Left lung (tissue), 4 donors: ENCODE measurements at regions not wholly inside any gene's neighbourhood (a gene's known extent, or its start where the extent isn't known, plus 50 kb on each side); places are given as distances from the start of the nearest gene placed in this dataset.
"Not testable (repeated sequence)": the region's sequence is repeated elsewhere in the genome, so short reads cannot be mapped to it uniquely, and the experiment has no call there.

ENCODE experiments used
- ATAC-seq: fragments of 200-7000 bp; cut with Tn5 transposase; one replicate; pipeline ENCODE4 v1.9.1; 2020; ENCODE audit warnings: moderate library complexity
- DNase-seq, 4 donors: peaks; one replicate each; pipeline ENCODE4 v3.0.0-alpha.2; 2013 to 2020
- H3K27ac ChIP-seq, 2 donors: fragments of 200-600 bp; sonication (generic) in 1 of 2; one replicate each; pipeline versions ENCODE4 v1.5.0 to v1.8.0; 2020 to 2021
- H3K27me3 ChIP-seq, 2 donors: fragments of 200-600 bp; sonication (generic) in 1 of 2; one replicate each; pipeline versions ENCODE4 v1.5.0 to v1.8.0; 2020 to 2021
- H3K36me3 ChIP-seq, 2 donors: fragments of 200-600 bp; sonication (generic) in 1 of 2; one replicate each; pipeline versions ENCODE4 v1.5.0 to v1.8.0; 2020 to 2021
- H3K4me1 ChIP-seq, 2 donors: fragments of 200-600 bp; one replicate each; pipeline ENCODE4 v1.8.0; 2021
- H3K4me3 ChIP-seq, 2 donors: fragments of 200-600 bp; sonication (generic) in 1 of 2; one replicate each; pipeline versions ENCODE4 v1.5.0 to v1.8.0; 2020 to 2021; ENCODE audit warnings: mild to moderate bottlenecking in 1 of 2
- H3K9me3 ChIP-seq, 2 donors: fragments of 200-600 bp; sonication (generic) in 1 of 2; one replicate each; pipeline versions ENCODE4 v1.5.0 to v1.8.0; 2020 to 2021
- CTCF ChIP-seq, 2 donors: fragments of 200-600 bp; sonication (generic) in 1 of 2; IDR thresholded peaks; one replicate each; pipeline versions ENCODE4 v1.5.0 to v1.8.0; 2021; ENCODE audit warnings: antibody characterized with exemption in 2 of 2
- intact Hi-C, 2 donors: fragments of 100-400 bp; cut with DNase I; formaldehyde crosslinking; loops; one replicate each; pipeline versions ENCODE4 v1.11.2 to v1.14.2; 2022
- donor health status: DM: no; HTN: yes; CAD: no.
- donor health status: DM: no; HTN: no; CAD: no.

DNA sequence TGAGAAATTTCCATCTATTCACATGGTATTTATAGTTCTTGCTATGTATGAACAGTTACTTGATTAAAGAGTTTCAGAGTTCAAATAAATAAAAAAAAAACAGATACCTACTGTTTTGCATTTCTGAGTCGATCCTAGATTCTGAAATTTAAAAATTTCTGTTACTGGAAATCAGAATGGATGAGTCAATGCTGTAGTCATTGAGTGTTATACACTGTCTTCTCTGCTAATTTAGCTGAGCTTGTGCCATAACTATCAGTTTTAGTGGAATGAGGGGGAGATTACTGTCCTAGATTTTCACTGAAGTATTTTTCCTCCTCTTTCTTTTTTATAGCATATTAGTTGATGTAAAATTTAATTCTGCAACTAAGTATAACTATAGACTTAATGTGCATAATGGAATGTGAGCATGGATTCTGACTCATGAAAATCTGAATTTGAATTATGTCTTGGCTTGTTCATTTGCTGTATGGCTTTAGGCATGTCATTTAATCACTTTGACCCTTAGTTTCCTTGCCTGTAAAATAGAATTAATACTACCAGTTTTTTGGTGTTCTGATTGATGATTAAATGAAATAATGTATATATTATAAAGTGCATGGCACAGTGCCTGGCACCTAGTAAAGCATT lies 581.5 kb upstream of the CHD1 start:
- H3K36me3 ChIP-seq, DNase-seq, H3K27ac ChIP-seq, H3K27me3 ChIP-seq, intact Hi-C loops, ATAC-seq, H3K4me3 ChIP-seq, H3K4me1 ChIP-seq: not testable (repeated sequence)
- peaks cover 0 to 22% of the 10 kb centered on the region in 2 donors for H3K9me3 ChIP-seq

DNA sequence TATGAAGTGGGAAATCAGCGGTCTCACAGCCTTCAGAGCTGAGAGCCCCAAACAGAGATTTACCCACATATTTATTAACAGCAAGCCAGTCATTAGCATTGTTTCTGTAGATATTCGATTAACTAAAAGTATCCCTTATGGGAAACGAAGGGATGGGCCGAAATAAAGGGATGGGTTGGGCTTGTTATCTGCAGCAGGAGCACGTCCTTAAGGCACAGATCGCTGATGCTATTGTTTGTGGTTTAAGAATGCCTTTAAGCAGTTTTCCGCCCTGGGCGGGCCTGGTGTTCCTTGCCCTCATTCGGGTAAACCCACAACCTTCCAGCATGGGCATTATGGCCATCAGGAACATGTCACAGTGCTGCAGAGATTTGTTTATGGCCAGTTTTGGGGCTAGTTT lies 580.3 kb upstream of the CHD1 start:
- ATAC-seq, H3K27me3 ChIP-seq, H3K4me3 ChIP-seq, H3K4me1 ChIP-seq, H3K27ac ChIP-seq, DNase-seq, intact Hi-C loops, H3K36me3 ChIP-seq: not testable (repeated sequence)
- peaks cover 0 to 22% of the 10 kb centered on the region in 2 donors for H3K9me3 ChIP-seq

GRCh38 chr5:99495456-99495855 lies 566.6 kb upstream of the CHD1 start:
- H3K27me3 ChIP-seq, DNase-seq, H3K27ac ChIP-seq, H3K4me1 ChIP-seq, H3K36me3 ChIP-seq, H3K9me3 ChIP-seq, H3K4me3 ChIP-seq, intact Hi-C loops: not testable (repeated sequence)
- ATAC-seq: peak; percentile 42

DNA sequence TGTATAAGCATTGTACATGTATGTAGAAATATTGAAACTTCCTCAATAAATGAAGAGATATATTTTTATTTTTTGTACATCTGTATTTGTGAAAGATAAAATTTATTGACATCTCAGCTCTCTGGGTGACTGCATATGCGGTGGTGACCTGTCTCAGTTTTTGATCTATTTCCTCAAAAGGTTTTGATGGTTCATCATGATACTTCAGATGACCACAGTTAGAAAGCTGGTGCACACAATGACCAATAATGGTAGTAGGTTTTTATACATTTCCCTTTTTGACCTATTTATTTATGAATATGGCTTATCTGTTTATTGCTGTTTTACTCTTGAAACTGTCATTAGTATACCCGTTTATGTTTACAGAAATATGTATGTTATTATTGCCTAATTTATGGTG lies 549.6 kb upstream of the CHD1 start:
- H3K9me3 ChIP-seq, DNase-seq, H3K4me1 ChIP-seq, H3K36me3 ChIP-seq, H3K27ac ChIP-seq, ATAC-seq, H3K4me3 ChIP-seq, intact Hi-C loops, H3K27me3 ChIP-seq: not testable (repeated sequence)

DNA sequence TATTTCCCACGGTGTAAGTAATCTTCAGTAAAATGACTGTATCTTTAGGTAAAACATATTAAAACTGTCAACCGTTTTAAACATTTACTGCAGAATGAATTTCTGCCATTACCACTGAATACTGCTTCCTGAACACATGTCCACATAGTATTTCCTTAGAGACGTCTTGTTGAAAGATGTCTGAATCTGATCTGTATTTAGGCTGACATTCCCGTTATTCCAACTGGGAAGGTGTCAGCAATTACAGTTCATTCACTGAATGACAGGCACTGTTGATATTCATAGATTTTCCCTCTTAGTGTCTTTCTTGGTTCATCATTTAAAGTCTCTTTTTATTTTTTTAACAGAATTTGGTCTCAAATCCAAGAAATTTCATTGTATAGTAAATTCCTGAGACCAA lies 544.5 kb upstream of the CHD1 start:
- intact Hi-C loops, H3K27me3 ChIP-seq, DNase-seq, H3K4me3 ChIP-seq, H3K36me3 ChIP-seq, H3K27ac ChIP-seq, H3K4me1 ChIP-seq, ATAC-seq, H3K9me3 ChIP-seq: not testable (repeated sequence)

- H3K9me3 ChIP-seq, H3K4me3 ChIP-seq, H3K36me3 ChIP-seq, ATAC-seq, H3K27ac ChIP-seq, H3K4me1 ChIP-seq, intact Hi-C loops, H3K27me3 ChIP-seq: not testable (repeated sequence)
- DNase-seq: peak in 2 of 4 donors; percentile 7
These were observed 542.9 kb upstream of the CHD1 start for GRCh38 chr5:99471726-99472125.

DNA sequence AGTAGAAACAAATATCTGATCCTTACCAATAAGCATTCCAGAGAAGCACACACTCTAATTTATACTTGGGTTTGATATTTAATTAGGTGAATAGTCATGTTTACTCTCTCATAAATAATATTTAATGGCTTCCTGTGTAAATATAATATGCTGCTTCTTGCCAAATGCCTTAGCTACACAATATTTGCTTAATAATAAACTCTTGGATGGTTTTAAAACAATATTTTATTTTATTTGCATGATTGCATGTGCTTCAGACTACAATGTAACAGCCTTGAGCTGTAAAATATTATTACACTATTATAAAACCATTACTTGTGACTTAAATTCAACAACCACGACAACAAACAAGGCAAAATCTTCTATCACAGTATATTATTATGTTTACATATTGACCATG lies 542.4 kb upstream of the CHD1 start:
- intact Hi-C loops, H3K27ac ChIP-seq, H3K27me3 ChIP-seq, H3K4me1 ChIP-seq, H3K36me3 ChIP-seq, H3K4me3 ChIP-seq, H3K9me3 ChIP-seq, ATAC-seq: not testable (repeated sequence)
- peak in 2 of 4 donors; percentile 35 to 39 for DNase-seq

- H3K36me3 ChIP-seq, ATAC-seq, intact Hi-C loops, H3K4me3 ChIP-seq, H3K27me3 ChIP-seq, H3K4me1 ChIP-seq, H3K27ac ChIP-seq, H3K9me3 ChIP-seq: not testable (repeated sequence)
- DNase-seq: peak in 2 of 4 donors; percentile 15 to 16
These were observed 541.8 kb upstream of the CHD1 start for GRCh38 chr5:99470636-99471035.

DNA sequence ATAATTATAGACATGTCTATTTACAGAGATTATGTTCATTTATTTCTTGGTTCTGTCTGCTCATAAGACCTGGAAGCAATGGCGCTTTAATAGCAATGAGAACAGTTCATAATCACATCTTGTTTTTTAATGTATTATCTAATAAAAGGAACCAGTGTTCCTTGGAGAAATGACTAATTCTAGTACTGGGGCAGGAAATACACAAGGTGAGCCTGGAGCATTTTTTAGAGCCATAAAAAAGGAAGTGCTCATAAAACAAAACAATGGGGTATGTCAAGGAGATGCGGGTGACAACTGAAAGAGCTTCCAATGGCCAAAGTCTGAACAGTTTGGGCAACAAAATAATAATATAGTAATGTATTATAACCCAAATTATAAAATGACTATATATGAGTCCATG lies 531.9 kb upstream of the CHD1 start:
- no peak for ATAC-seq
- no peak for DNase-seq
- H3K9me3 ChIP-seq: no peaks in the 10 kb centered on the region
- H3K27ac ChIP-seq: no peak overlapping the region
- no peak for TF ChIP-seq CTCF (IDR thresholded peaks at IDR 0.05)
- H3K4me1 ChIP-seq: no peaks in the 10 kb centered on the region
- no peaks in the 10 kb centered on the region for H3K27me3 ChIP-seq
- H3K4me3 ChIP-seq: no peak overlapping the region
- no peaks in the 10 kb centered on the region for H3K36me3 ChIP-seq
- intact Hi-C loops: no loop called here
